ENCODE measurements at regions not wholly inside any gene's neighbourhood (a gene's known extent, or its start where the extent isn't known, plus 50 kb on each side); places are given as distances from the start of the nearest gene placed in this dataset.

DNA sequence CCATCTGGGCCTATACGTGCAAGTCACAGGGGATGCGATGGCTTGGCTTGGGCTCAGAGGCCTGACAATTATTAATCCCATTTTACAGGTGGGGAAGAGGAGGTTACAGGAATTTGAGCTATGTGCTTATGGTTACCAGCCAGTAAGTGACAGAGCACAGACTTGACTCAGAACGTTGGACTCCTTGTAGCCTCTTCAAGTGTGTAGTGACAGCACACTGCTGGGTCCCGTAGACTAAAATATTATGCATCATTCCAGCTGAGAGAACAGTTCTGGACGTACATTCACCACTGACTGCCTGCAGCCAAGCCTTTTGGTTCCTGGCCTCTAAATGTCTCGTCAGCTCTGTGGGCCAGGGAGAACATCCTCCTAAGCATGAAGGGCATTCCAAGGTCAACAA, 314.5 kb downstream of the GPAT3 start:
- H3K4me3 ChIP-seq, result no peak overlapping the region
- no peak for DNase-seq
- H3K4me1 ChIP-seq, result no peaks in the 10 kb centered on the region
- intact Hi-C loops (cut with DNase I; ENCODE audit: low total_unique reads), result no loop called here
- H3K27ac ChIP-seq, result no peak overlapping the region
- H3K36me3 ChIP-seq, result no peaks in the 10 kb centered on the region
- TF ChIP-seq, protein P1, sequence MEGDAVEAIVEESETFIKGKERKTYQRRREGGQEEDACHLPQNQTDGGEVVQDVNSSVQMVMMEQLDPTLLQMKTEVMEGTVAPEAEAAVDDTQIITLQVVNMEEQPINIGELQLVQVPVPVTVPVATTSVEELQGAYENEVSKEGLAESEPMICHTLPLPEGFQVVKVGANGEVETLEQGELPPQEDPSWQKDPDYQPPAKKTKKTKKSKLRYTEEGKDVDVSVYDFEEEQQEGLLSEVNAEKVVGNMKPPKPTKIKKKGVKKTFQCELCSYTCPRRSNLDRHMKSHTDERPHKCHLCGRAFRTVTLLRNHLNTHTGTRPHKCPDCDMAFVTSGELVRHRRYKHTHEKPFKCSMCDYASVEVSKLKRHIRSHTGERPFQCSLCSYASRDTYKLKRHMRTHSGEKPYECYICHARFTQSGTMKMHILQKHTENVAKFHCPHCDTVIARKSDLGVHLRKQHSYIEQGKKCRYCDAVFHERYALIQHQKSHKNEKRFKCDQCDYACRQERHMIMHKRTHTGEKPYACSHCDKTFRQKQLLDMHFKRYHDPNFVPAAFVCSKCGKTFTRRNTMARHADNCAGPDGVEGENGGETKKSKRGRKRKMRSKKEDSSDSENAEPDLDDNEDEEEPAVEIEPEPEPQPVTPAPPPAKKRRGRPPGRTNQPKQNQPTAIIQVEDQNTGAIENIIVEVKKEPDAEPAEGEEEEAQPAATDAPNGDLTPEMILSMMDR (IDR thresholded peaks at IDR 0.05), result no peak
- H3K9me3 ChIP-seq, result no peaks in the 10 kb centered on the region
- H3K27me3 ChIP-seq, result no peaks in the 10 kb centered on the region

DNA sequence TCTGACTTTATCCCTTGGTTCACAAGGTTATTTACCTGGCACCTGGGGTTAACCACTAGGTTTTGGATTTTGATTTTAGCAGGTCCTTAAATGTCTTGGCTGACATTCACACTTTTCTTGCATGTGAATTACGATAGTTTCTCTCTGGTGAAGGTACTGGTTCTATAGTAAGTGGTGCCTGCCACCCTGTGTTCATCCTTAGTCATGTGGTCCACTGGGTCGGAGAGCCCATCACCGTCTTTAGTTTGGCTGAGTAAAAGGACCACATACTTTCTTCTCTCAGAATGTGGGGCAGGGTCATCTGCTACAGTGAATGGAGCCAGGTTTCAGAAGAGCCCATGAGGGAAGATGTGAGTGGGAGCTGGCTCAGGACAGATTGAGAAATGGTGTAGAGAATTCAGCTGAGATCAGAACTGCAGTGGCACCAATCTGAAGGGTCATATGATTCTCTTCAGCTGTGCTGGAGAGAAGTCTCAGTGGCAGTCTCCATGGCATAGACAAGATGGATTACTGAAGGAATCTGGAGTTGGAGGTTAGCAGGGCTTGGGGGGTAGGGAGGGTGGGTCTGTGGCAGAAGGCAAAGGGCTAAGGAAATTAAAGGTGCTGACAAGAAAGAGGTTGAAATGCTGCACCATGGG, 310.4 kb downstream of the GPAT3 start:
- intact Hi-C loops (cut with DNase I; ENCODE audit: low total_unique reads), result no loop called here
- no peak for DNase-seq
- Histone ChIP-seq H3K27ac (no peak overlapping the region), H3K27me3 (no peaks in the 10 kb centered on the region), H3K36me3 (no peaks in the 10 kb centered on the region), H3K9me3 (no peaks in the 10 kb centered on the region), H3K4me1 (no peaks in the 10 kb centered on the region), H3K4me3 (no peak overlapping the region)
- TF ChIP-seq, protein P1 (IDR thresholded peaks at IDR 0.05), result no peak

DNA sequence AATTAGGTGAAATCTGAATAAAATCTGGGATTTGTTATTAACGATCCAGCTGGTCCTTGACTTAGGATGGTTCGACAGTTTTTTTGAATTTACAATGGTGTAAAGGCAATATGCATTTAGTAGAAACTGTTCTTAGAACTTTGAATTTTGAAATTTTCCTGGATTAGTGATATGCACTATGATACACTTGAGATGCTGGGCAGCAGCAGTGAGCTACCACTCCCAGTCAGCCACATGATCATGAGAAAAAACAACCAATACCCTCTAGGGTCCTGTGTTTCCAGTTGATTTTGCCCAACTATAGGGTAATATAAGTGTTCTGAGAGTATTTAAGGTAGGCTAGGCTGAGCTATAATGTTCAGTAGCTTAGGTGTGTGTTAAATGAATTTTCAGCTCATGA, 303.7 kb downstream of the GPAT3 start:
- Histone ChIP-seq H3K36me3 (no peaks in the 10 kb centered on the region), H3K4me1 (no peaks in the 10 kb centered on the region), H3K4me3 (no peak overlapping the region), H3K27me3 (no peaks in the 10 kb centered on the region), H3K27ac (no peak overlapping the region), H3K9me3 (no peaks in the 10 kb centered on the region)
- TF ChIP-seq, protein P1 (IDR thresholded peaks at IDR 0.05), result no peak
- intact Hi-C loops (cut with DNase I; ENCODE audit: low total_unique reads), result no loop called here
- no peak for DNase-seq

DNA sequence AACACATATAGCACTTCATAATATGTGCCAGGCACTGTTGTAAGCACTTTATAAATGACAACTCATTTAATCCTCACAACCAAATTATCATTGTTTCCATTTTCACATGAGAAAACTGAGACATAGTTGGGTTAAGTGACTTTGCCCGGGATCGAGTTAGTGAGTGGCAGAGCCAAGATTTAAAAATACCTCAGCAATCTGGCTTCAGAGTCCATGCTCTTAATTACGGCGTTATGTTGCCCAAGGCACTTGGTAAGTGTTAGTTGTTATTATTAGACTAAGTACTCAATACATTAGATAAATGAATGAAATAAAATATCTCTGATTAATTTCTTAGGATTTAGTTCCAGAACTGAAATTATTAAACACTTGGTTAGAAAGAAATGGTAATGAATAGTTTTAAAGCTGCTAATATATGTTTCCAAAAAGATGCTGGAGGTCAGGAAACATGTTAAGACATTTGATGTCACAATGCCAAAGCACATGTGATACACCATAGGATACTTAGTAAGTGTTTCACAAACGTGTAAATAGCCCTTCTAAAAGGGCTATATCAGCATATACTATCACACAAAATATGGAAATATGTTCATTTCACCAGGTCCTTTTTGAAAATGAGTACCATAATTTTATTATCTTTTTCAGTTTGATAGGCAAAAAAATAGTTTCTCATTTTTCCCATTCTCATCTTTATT, 301.9 kb downstream of the GPAT3 start:
- H3K4me3 ChIP-seq, result no peak overlapping the region
- TF ChIP-seq, protein P1 (IDR thresholded peaks at IDR 0.05), result no peak
- no peaks in the 10 kb centered on the region for H3K9me3 ChIP-seq
- H3K27ac ChIP-seq, result no peak overlapping the region
- H3K4me1 ChIP-seq, result no peaks in the 10 kb centered on the region
- DNase-seq, result no peak
- no peaks in the 10 kb centered on the region for H3K27me3 ChIP-seq
- intact Hi-C loops (cut with DNase I; ENCODE audit: low total_unique reads), result no loop called here
- H3K36me3 ChIP-seq, result no peaks in the 10 kb centered on the region

DNA sequence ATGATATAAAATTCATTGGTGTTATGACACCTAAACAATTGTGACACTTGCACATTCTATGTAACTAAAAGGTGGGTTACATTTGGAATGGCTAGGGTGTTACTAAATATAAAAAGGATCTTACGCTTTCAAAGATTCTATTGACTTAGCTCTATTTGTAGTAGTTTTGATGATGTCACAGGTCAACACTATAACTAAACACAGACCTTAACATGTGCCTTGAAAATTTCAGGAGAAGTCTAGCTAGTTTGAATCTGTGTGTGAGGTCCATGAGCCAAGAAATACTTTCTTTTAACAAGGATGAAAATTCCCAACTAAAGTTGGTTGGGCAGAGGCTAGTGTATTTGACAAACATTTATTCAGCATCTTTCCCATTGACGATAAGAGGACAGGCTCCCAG, 298.0 kb downstream of the GPAT3 start:
- no peak for DNase-seq
- Histone ChIP-seq H3K27ac (no peak overlapping the region), H3K4me1 (no peaks in the 10 kb centered on the region), H3K9me3 (no peaks in the 10 kb centered on the region), H3K27me3 (no peaks in the 10 kb centered on the region), H3K4me3 (no peak overlapping the region), H3K36me3 (no peaks in the 10 kb centered on the region)
- intact Hi-C loops (cut with DNase I; ENCODE audit: low total_unique reads), result no loop called here
- TF ChIP-seq, protein P1 (IDR thresholded peaks at IDR 0.05), result no peak
